CD4-positive, alpha-beta T cell (primary cell): ENCODE measurements at regions not wholly inside any gene's neighbourhood (a gene's known extent, or its start where the extent isn't known, plus 50 kb on each side); places are given as distances from the start of the nearest gene placed in this dataset.

Experiments used
- ATAC-seq: fragments of 200-7000 bp; cut with Tn5 transposase; one replicate; pipeline ENCODE4 v1.10.0; 2022; ENCODE audit warnings: mild to moderate bottlenecking; ENCODE audit not compliant: poor library complexity
- CTCF ChIA-PET: fragments of 350-600 bp; sonication (Branson Sonifier 250); formaldehyde crosslinking; loops from one replicate; lab custom pipeline; 2021; ENCODE audit warnings: antibody characterized with exemption, inconsistent platforms; lab: Charles Lee
- POLR2A ChIA-PET: fragments of 350-600 bp; sonication (Branson Sonifier 250); formaldehyde crosslinking; loops from one replicate; lab custom pipeline; 2021; ENCODE audit warnings: antibody characterized with exemption, inconsistent platforms; lab: Charles Lee
- DNase-seq, 14 experiments: peaks; one replicate each; pipeline ENCODE4 v3.0.0-alpha.2; 2013 to 2020; ENCODE audit warnings: mixed read lengths in 2 of 14
- H3K27ac ChIP-seq, 2 donors: one replicate each; pipeline versions ENCODE4 v1.5.1 to v1.7.0; 2013; ENCODE audit warnings: low read length in 2 of 2, low read depth in 1 of 2, mild to moderate bottlenecking in 1 of 2
- H3K27me3 ChIP-seq, 2 experiments: 1 replicate in 1 of 2; 2 replicates in 1 of 2; pipeline versions ENCODE4 v1.6.1 to v1.7.0; 2013; ENCODE audit warnings: low read length in 2 of 2, control low read depth in 1 of 2, mild to moderate bottlenecking in 1 of 2, moderate library complexity in 1 of 2; ENCODE audit not compliant: insufficient read depth in 2 of 2, control insufficient read depth in 1 of 2
- H3K36me3 ChIP-seq: one replicate; pipeline ENCODE4 v1.6.1; 2013; ENCODE audit warnings: low read length, control low read depth; ENCODE audit not compliant: insufficient read depth
- H3K4me1 ChIP-seq: one replicate; pipeline ENCODE4 v1.6.1; 2013; ENCODE audit warnings: low read length, control low read depth; ENCODE audit not compliant: insufficient read depth
- H3K4me3 ChIP-seq: one replicate; pipeline ENCODE4 v1.5.1; 2013; ENCODE audit warnings: mild to moderate bottlenecking, low read length, moderate library complexity
- H3K9me3 ChIP-seq, 2 experiments: 1 replicate in 1 of 2; 2 replicates in 1 of 2; pipeline versions ENCODE4 v1.6.1 to v1.7.0; 2013; ENCODE audit warnings: low read length in 2 of 2, mild to moderate bottlenecking in 2 of 2, control low read depth in 1 of 2, moderate library complexity in 1 of 2; ENCODE audit not compliant: control insufficient read depth in 1 of 2, insufficient read depth in 1 of 2
- H3K27ac Mint-ChIP-seq: one replicate; pipeline ENCODE4 v1.8.0; 2020; ENCODE audit warnings: mixed read lengths
- H3K27me3 Mint-ChIP-seq: one replicate; pipeline ENCODE4 v1.8.0; 2021; ENCODE audit warnings: mixed read lengths
- H3K36me3 Mint-ChIP-seq: one replicate; pipeline ENCODE4 v1.8.0; 2021; ENCODE audit warnings: low read depth, mixed read lengths
- H3K4me1 Mint-ChIP-seq: one replicate; pipeline ENCODE4 v1.8.0; 2021; ENCODE audit warnings: low read depth, mixed read lengths
- H3K4me3 Mint-ChIP-seq: one replicate; pipeline ENCODE4 v1.8.0; 2020; ENCODE audit warnings: mild to moderate bottlenecking, mixed read lengths
- H3K9me3 Mint-ChIP-seq: one replicate; pipeline ENCODE4 v1.8.0; 2020; ENCODE audit warnings: mixed read lengths
- CTCF ChIP-seq: fragments of 200-600 bp; IDR thresholded peaks from one replicate; pipeline ENCODE4 v1.8.0; 2022; ENCODE audit warnings: antibody characterized with exemption, mild to moderate bottlenecking
- intact Hi-C, 2 experiments: fragments of 100-400 bp; cut with DNase I in 1 of 2; cut with micrococcal nuclease in 1 of 2; formaldehyde crosslinking; loops; one replicate each; pipeline versions ENCODE4 v1.15.1 to v1.9.0; 2023 to 2025; cut with DNase I, micrococcal nuclease

GRCh38 chr12:93311827-93312226 lies 65.9 kb upstream of the NUDT4 start:
- no peak overlapping the region for H3K4me3 Mint-ChIP-seq
- Histone ChIP-seq H3K9me3 (no peaks in the 10 kb centered on the region), H3K4me3 (no peak overlapping the region), H3K4me1 (no peaks in the 10 kb centered on the region), H3K27ac (no peak overlapping the region), H3K27me3 (no peaks in the 10 kb centered on the region), H3K36me3 (no peaks in the 10 kb centered on the region)
- TF ChIP-seq CTCF, result no peak
- DNase-seq (no peak), ATAC-seq (no peak)
- no peaks in the 10 kb centered on the region for H3K36me3 Mint-ChIP-seq
- CTCF ChIA-PET, result no interaction called here
- H3K9me3 Mint-ChIP-seq, result no peaks in the 10 kb centered on the region
- H3K27me3 Mint-ChIP-seq, result no peaks in the 10 kb centered on the region
- intact Hi-C loops, result no loop called here
- POLR2A ChIA-PET, result no interaction called here
- H3K27ac Mint-ChIP-seq, result no peak overlapping the region
- no peaks in the 10 kb centered on the region for H3K4me1 Mint-ChIP-seq

GRCh38 chr12:93314177-93314497 lies 63.6 kb upstream of the NUDT4 start:
- Histone ChIP-seq H3K4me1 (no peaks in the 10 kb centered on the region), H3K27me3 (no peaks in the 10 kb centered on the region), H3K36me3 (no peaks in the 10 kb centered on the region), H3K4me3 (no peak overlapping the region), H3K9me3 (no peaks in the 10 kb centered on the region), H3K27ac (no peak overlapping the region)
- intact Hi-C loops, result no loop called here
- no peak for TF ChIP-seq CTCF
- Mint-ChIP-seq H3K36me3 (no peaks in the 10 kb centered on the region), H3K9me3 (no peaks in the 10 kb centered on the region), H3K4me3 (no peak overlapping the region), H3K27me3 (no peaks in the 10 kb centered on the region), H3K27ac (no peak overlapping the region), H3K4me1 (peaks cover 6% of the 10 kb centered on the region)
- ChIA-PET CTCF (no interaction called here), POLR2A (no interaction called here)
- DNase-seq, result no peak
- ATAC-seq, result no peak

GRCh38 chr12:93315385-93315906 lies 62.3 kb upstream of the NUDT4 start:
- DNase-seq (no peak), ATAC-seq (no peak)
- H3K9me3 ChIP-seq, result no peaks in the 10 kb centered on the region
- TF ChIP-seq CTCF, result no peak
- Mint-ChIP-seq H3K27me3 (no peaks in the 10 kb centered on the region), H3K36me3 (no peaks in the 10 kb centered on the region), H3K4me3 (no peak overlapping the region), H3K9me3 (no peaks in the 10 kb centered on the region), H3K4me1 (peaks cover 6% of the 10 kb centered on the region), H3K27ac (no peak overlapping the region)
- intact Hi-C loops, result no loop called here
- no peak overlapping the region for H3K27ac ChIP-seq
- H3K27me3 ChIP-seq, result no peaks in the 10 kb centered on the region
- H3K4me3 ChIP-seq, result no peak overlapping the region
- ChIA-PET CTCF (interaction anchor here (0.6 kb wide), 1 partner anchor 1284 kb away, joined by 3 read pairs; no protein-coding TSS in a partner anchor), POLR2A (no interaction called here)
- no peaks in the 10 kb centered on the region for H3K4me1 ChIP-seq
- no peaks in the 10 kb centered on the region for H3K36me3 ChIP-seq
